ENCODE measurements at regions not wholly inside any gene's neighbourhood (a gene's known extent, or its start where the extent isn't known, plus 50 kb on each side); places are given as distances from the start of the nearest gene placed in this dataset.
"Not testable (repeated sequence)": the region's sequence is repeated elsewhere in the genome, so short reads cannot be mapped to it uniquely, and the experiment has no call there.

DNA sequence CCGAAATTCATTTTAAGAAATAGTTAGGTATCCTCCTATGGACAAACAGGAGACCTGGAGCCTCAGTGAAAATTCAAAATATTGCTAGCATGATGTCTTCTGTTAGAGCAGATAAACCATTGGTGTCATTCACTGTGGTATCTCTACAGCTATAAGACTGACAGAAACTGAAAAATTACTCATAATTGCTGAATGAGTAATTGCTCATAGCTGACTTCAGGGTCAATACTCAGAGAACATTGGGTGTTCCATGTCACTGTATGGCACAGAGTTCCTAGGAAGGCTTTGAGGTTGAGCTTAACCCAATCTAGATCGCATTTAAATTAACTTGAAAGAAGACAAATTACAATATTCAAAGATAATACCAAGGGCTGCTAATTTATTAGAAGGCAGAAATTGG lies 109.0 kb downstream of the HSFY2 start:
- TF ChIP-seq SUZ12 (IDR thresholded peaks at IDR 0.05; ENCODE audit: extremely low read depth, insufficient read depth, insufficient read length) (no peak), ZNF274 (IDR thresholded peaks at IDR 0.05; ENCODE audit: low read depth, low read length) (no peak), YY1 (IDR thresholded peaks at IDR 0.05; ENCODE audit: insufficient read depth, insufficient read length) (no peak)
- no peak overlapping the region for H3K4me3 ChIP-seq (ENCODE audit: insufficient read length, low read depth)
- no peaks in the 10 kb centered on the region for H3K4me1 ChIP-seq (ENCODE audit: insufficient read depth, insufficient read length)
- H3K9me3 ChIP-seq (ENCODE audit: insufficient read depth, low read length) = no peaks in the 10 kb centered on the region
- H3K9ac ChIP-seq (ENCODE audit: insufficient read length, low read depth) = no peak overlapping the region
- DNase-seq (ENCODE audit: low read depth, low spot score) = no peak
- H3K27me3 ChIP-seq (ENCODE audit: insufficient read depth, insufficient read length) = no peaks in the 10 kb centered on the region
- H3K36me3 ChIP-seq (ENCODE audit: insufficient read depth, insufficient read length, low read length) = no peaks in the 10 kb centered on the region

DNA sequence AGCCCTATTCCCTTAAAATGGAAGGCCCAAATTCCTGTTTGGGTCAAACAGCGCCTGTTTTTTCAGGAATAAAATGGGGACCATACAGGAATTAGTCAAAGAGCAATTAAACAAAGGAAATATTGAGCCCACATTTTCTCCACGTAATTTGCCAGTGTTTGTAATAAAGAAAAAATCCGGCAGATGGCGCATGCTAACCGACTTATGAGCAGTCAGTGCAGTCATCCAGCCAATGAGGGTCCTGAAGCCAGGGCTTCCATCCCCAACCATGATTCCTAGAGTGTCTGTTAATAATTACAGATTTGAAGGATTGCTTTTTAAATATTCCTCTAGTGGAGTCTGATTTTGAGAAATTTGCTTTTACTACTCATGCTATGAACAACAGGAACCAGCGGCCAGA lies 103.7 kb downstream of the HSFY2 start:
- Histone ChIP-seq H3K9me3 (ENCODE audit: insufficient read depth, low read length) (no peaks in the 10 kb centered on the region), H3K4me3 (ENCODE audit: insufficient read length, low read depth) (no peak overlapping the region), H3K27me3 (ENCODE audit: insufficient read depth, insufficient read length) (no peaks in the 10 kb centered on the region), H3K4me1 (ENCODE audit: insufficient read depth, insufficient read length) (no peaks in the 10 kb centered on the region), H3K9ac (ENCODE audit: insufficient read length, low read depth) (no peak overlapping the region), H3K36me3 (ENCODE audit: insufficient read depth, insufficient read length, low read length) (no peaks in the 10 kb centered on the region)
- DNase-seq (ENCODE audit: low read depth, low spot score) = peak; percentile 1
- TF ChIP-seq YY1 (IDR thresholded peaks at IDR 0.05; ENCODE audit: insufficient read depth, insufficient read length) (no peak), SUZ12 (IDR thresholded peaks at IDR 0.05; ENCODE audit: extremely low read depth, insufficient read depth, insufficient read length) (no peak), ZNF274 (IDR thresholded peaks at IDR 0.05; ENCODE audit: low read depth, low read length) (no peak)

DNA sequence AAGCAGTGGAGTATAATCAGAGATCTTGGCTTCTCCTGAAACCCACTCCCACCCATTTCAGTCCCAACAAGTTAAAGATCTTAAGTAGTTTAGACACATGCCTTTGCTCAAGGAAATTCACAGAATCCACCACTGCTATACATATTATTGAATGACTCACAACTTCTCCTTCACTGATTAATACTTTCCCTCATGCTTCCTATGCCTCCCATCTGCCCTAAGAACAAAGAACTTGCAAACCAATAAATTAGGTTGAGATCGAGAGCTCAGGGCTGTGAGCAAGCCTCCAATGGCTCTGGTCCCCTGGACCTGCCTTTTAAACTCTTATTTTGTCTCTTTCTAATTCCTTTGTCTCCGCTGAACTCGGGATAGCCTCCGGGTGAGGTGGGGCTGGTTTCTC lies 101.6 kb downstream of the HSFY2 start:
- Histone ChIP-seq H3K4me3 (ENCODE audit: insufficient read length, low read depth) (no peak overlapping the region), H3K9me3 (ENCODE audit: insufficient read depth, low read length) (no peaks in the 10 kb centered on the region), H3K36me3 (ENCODE audit: insufficient read depth, insufficient read length, low read length) (no peaks in the 10 kb centered on the region), H3K4me1 (ENCODE audit: insufficient read depth, insufficient read length) (no peaks in the 10 kb centered on the region), H3K9ac (ENCODE audit: insufficient read length, low read depth) (no peak overlapping the region), H3K27me3 (ENCODE audit: insufficient read depth, insufficient read length) (no peaks in the 10 kb centered on the region)
- no peak for DNase-seq (ENCODE audit: low read depth, low spot score)
- no peak for TF ChIP-seq SUZ12 (IDR thresholded peaks at IDR 0.05; ENCODE audit: extremely low read depth, insufficient read depth, insufficient read length)
- no peak for TF ChIP-seq YY1 (IDR thresholded peaks at IDR 0.05; ENCODE audit: insufficient read depth, insufficient read length)
- TF ChIP-seq ZNF274 (IDR thresholded peaks at IDR 0.05; ENCODE audit: low read depth, low read length) = no peak

DNA sequence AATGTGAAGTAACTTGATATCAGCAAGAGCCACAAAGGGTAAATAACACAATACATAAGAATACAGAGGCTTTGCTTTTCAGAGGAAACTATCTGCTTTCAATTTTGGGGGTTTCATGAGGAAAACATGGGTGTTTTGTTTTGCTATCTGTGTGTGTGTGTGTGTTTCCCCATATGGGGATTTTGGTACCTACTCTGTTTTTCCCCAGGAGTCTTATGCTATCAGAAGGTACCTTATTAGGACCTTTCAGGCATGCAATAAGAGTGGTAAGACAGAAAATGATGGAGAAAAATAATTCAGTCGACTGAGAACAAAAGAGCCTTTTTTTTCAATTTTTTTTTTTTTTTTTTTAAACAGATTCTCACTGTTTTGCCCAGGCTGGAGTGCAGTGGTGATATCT lies 87.5 kb downstream of the HSFY2 start:
- H3K4me1 ChIP-seq (ENCODE audit: insufficient read depth, insufficient read length); H3K9me3 ChIP-seq (ENCODE audit: insufficient read depth, low read length); DNase-seq (ENCODE audit: low read depth, low spot score); H3K36me3 ChIP-seq (ENCODE audit: insufficient read depth, insufficient read length, low read length); H3K27me3 ChIP-seq (ENCODE audit: insufficient read depth, insufficient read length); H3K4me3 ChIP-seq (ENCODE audit: insufficient read length, low read depth); H3K9ac ChIP-seq (ENCODE audit: insufficient read length, low read depth): not testable (repeated sequence)

DNA sequence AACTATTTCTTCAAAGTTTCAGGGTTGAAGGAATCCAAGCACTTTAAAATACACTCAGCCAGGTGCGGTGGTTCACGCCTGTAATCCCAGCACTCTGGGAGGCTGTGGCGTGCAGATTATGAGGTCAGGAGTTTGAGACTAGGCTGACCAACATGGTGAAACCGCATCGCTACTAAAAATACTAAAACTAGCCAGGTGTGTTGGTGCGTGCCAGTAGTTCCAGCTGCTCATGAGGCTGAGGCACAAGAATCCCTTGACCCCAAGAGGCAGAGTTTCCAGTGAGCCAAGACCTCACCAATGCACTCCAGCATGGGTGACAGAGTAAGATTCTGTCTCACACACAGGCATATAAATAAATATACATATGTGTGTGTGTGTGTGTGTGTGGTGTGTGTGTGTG lies 85.2 kb downstream of the HSFY2 start:
- not testable (repeated sequence) for H3K9ac ChIP-seq (ENCODE audit: insufficient read length, low read depth); H3K36me3 ChIP-seq (ENCODE audit: insufficient read depth, insufficient read length, low read length); H3K9me3 ChIP-seq (ENCODE audit: insufficient read depth, low read length); H3K4me3 ChIP-seq (ENCODE audit: insufficient read length, low read depth); H3K27me3 ChIP-seq (ENCODE audit: insufficient read depth, insufficient read length); DNase-seq (ENCODE audit: low read depth, low spot score); H3K4me1 ChIP-seq (ENCODE audit: insufficient read depth, insufficient read length)

DNA sequence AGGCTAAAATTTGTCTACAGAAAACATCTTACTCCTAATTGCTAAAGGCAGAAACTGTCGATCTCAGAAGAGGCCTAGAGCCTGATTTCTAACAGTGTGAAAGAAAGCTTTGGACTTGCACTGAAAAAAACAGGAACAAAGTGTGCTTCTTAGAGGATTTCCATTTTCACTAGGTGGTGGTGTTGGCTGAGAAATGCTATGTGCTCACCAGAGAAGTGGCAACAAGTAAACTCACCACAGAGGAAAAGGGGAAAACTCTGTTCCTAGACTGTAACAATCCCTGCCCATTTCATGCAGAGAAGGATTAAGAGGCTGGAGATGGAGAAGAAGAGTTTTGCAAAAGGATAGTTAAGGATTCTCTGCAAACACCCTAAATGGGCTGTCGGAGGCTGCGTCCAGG lies 84.1 kb downstream of the HSFY2 start:
- H3K27me3 ChIP-seq (ENCODE audit: insufficient read depth, insufficient read length); H3K4me1 ChIP-seq (ENCODE audit: insufficient read depth, insufficient read length); H3K4me3 ChIP-seq (ENCODE audit: insufficient read length, low read depth); H3K9me3 ChIP-seq (ENCODE audit: insufficient read depth, low read length); H3K9ac ChIP-seq (ENCODE audit: insufficient read length, low read depth); DNase-seq (ENCODE audit: low read depth, low spot score); H3K36me3 ChIP-seq (ENCODE audit: insufficient read depth, insufficient read length, low read length): not testable (repeated sequence)

DNA sequence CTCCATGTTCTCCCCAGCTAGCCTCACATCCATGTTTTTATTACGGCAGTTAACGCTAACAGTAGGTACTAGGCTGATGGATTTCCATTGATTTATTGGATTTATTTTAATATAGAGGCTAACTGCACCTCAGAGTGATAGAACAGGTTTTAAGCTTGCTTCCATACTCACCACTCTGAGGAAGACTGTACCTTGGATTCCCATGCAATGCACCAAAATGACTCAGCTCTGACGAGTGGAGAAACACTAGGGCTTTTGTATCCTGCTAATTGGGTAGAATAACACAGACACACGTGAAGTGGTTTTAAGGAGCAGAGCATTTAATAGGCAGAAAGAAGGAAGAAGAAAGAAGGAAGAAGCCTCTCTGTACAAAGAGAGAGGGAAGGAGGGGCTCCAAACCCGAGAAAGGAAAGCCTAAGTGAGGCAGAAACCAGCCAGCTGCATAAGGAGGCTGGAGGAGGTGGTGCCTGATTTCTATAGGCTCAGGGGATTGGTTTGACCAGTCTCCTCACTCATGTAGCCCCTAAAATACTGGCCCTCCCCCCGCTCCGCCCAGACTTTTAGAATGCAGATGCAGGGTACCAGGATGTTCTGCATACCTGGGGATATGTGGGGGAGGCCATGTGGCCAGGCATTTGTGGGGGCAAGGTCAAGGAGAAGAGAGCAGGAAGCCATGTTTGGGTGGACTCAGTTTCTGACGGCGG lies 83.5 kb downstream of the HSFY2 start:
- H3K4me1 ChIP-seq (ENCODE audit: insufficient read depth, insufficient read length); H3K27me3 ChIP-seq (ENCODE audit: insufficient read depth, insufficient read length); H3K36me3 ChIP-seq (ENCODE audit: insufficient read depth, insufficient read length, low read length); H3K9ac ChIP-seq (ENCODE audit: insufficient read length, low read depth); H3K9me3 ChIP-seq (ENCODE audit: insufficient read depth, low read length); H3K4me3 ChIP-seq (ENCODE audit: insufficient read length, low read depth); DNase-seq (ENCODE audit: low read depth, low spot score): not testable (repeated sequence)

DNA sequence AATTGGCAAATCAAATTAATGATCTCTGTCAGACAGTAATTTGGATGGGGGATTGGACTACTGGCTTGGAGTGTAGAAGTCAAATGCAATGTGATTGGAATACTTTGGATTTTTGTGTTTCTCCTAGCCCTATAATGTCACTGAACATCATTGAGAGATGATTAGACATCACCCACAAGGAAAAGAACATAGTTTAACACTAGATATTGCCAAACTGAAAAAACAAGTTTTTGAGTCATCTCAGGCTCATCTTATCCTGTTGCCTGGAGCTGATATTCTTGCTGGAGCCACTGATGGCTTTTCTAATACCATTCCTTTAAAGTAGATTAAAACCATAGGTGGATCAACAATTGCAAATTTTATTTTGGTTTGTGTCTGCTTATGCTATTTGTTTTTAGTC lies 76.7 kb downstream of the HSFY2 start:
- not testable (repeated sequence) for DNase-seq (ENCODE audit: low read depth, low spot score); H3K4me1 ChIP-seq (ENCODE audit: insufficient read depth, insufficient read length); H3K27me3 ChIP-seq (ENCODE audit: insufficient read depth, insufficient read length); H3K36me3 ChIP-seq (ENCODE audit: insufficient read depth, insufficient read length, low read length); H3K9me3 ChIP-seq (ENCODE audit: insufficient read depth, low read length); H3K9ac ChIP-seq (ENCODE audit: insufficient read length, low read depth); H3K4me3 ChIP-seq (ENCODE audit: insufficient read length, low read depth)

DNA sequence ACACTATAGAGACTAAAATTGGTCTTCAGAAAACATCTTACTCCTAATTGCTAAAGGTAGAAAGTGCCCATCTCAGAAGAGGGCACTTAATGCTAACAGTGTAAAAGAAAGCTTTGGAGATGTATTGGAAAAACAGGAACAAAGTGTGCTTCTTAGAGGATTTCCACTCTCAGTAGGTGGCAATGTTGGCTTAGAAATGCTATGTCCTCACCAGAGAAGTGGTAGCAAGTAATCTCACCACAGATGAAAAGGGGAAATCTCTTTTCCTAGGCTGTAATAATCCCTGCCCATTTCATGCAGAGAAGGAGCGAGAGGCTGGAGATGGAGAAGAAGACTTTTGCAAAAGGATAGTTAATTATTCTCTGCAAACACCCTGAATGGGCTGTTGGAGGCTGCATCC lies 69.3 kb downstream of the HSFY2 start:
- not testable (repeated sequence) for H3K4me3 ChIP-seq (ENCODE audit: insufficient read length, low read depth); H3K27me3 ChIP-seq (ENCODE audit: insufficient read depth, insufficient read length); H3K4me1 ChIP-seq (ENCODE audit: insufficient read depth, insufficient read length); H3K36me3 ChIP-seq (ENCODE audit: insufficient read depth, insufficient read length, low read length); H3K9ac ChIP-seq (ENCODE audit: insufficient read length, low read depth); DNase-seq (ENCODE audit: low read depth, low spot score); H3K9me3 ChIP-seq (ENCODE audit: insufficient read depth, low read length)

DNA sequence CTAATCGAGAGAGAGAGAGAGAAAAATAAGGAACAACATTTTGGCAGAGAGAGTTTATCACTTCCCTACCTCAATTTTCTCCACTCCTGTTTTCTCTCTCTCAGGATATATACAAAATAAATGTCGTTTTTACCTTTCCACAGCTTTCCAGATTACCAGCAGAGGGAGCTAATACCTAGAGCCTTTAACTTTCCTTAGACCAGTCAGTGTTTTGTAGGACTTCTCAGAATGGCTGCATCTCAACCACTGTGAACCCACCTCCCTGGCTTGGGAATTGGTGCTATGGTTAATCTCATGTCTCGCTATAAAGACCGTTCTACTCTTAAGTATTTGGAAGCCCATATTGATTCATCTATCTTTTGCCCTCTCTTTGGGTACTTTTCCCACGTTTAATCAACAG lies 61.8 kb downstream of the HSFY2 start:
- H3K36me3 ChIP-seq (ENCODE audit: insufficient read depth, insufficient read length, low read length); H3K9ac ChIP-seq (ENCODE audit: insufficient read length, low read depth); H3K4me3 ChIP-seq (ENCODE audit: insufficient read length, low read depth); H3K27me3 ChIP-seq (ENCODE audit: insufficient read depth, insufficient read length); H3K9me3 ChIP-seq (ENCODE audit: insufficient read depth, low read length); H3K4me1 ChIP-seq (ENCODE audit: insufficient read depth, insufficient read length); DNase-seq (ENCODE audit: low read depth, low spot score): not testable (repeated sequence)

DNA sequence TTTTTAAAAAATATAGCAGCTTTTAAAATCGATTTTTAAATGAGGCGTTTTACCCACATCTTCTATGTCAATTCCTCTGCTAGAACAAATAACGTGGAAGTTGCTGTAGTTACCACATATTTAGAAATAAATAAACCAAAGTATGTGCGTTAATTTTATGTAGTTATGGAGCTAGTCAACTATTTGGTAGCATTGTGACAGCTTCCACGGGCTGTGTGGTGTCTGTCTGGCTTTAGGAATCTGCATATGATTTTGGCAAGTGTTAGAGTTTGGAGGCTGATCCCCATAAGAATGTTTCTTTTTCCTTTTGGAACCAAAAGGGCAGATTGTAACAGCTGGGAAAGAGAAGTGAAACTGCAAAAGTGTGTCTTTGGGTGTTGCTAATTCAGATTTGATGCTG lies 59.8 kb downstream of the HSFY2 start:
- H3K36me3 ChIP-seq (ENCODE audit: insufficient read depth, insufficient read length, low read length); DNase-seq (ENCODE audit: low read depth, low spot score); H3K9ac ChIP-seq (ENCODE audit: insufficient read length, low read depth); H3K4me3 ChIP-seq (ENCODE audit: insufficient read length, low read depth); H3K9me3 ChIP-seq (ENCODE audit: insufficient read depth, low read length); H3K27me3 ChIP-seq (ENCODE audit: insufficient read depth, insufficient read length); H3K4me1 ChIP-seq (ENCODE audit: insufficient read depth, insufficient read length): not testable (repeated sequence)

All from NT2/D1 (cell line).